Left forelimb (tissue), 1 donor: ENCODE measurements at regions not wholly inside any gene's neighbourhood (a gene's known extent, or its start where the extent isn't known, plus 50 kb on each side); places are given as distances from the start of the nearest gene placed in this dataset.

Experiments
- DNase-seq: peaks from one replicate; pipeline ENCODE4 v3.0.0-alpha.2; 2018; ENCODE audit warnings: low spot score

DNA sequence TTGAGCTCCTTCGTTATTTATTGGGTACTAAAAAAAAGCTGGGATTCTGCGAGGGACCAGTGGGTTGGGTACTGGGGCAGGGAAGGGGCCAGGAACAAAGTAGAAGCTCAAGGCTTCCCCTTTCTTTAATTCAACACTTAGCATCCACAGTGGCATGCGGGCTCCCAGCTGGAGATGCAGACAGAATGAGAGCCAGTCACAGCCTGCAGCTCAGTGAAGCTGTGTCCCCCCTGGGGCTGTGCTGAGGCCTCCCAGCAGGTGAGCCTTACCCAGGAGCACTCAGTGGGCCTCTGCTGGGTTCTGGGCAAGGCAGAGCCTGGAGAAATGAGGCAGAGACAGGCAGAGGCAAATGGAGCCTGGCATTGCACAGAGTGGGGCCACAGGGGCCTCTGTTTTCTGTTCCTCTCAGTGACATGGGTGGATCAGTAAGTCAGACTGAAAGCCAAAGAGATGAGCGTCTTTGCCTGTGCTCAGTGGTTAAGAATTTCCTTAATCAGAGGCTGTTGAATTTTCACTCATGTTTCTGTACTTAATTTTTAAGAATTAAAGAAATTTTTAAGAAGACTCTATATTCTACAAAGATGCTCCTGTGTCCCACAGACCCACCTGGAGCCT is 181.4 kb upstream of the RBPJ start:
- no peak for DNase-seq

GRCh38 chr4:26140150-26140898 is 180.5 kb upstream of the RBPJ start:
- no peak for DNase-seq

DNA sequence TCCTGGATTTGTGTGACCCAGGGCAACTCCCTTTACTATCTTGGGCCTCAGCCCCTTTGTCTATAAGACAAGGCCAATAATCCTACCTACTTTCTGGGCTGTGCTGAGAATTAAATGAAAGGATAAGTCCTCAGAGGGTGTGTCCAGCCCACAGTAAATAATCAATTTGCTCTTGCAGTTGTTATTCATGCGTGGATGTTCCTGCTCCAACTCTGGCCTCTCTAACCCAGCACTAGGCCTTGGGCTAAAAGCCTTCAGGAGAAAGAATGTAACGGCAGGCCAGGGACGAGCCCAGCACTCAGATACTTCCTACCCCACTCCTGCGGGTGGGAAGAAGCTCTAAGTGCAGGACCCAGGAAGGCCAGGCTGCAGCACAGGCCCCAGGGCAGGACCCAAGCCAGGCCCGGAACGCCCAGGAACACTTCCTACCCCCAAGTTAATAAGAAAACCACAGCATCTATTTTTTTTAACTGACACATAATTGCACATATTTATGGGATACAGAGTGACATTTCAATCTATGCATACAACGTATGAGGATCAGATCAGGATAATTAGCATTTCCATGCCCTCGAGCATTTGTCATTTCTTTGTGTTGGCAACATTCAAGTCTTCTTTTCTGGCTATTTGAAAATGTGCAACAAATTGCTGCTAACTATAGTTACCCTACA is 179.6 kb upstream of the RBPJ start:
- no peak for DNase-seq

DNA sequence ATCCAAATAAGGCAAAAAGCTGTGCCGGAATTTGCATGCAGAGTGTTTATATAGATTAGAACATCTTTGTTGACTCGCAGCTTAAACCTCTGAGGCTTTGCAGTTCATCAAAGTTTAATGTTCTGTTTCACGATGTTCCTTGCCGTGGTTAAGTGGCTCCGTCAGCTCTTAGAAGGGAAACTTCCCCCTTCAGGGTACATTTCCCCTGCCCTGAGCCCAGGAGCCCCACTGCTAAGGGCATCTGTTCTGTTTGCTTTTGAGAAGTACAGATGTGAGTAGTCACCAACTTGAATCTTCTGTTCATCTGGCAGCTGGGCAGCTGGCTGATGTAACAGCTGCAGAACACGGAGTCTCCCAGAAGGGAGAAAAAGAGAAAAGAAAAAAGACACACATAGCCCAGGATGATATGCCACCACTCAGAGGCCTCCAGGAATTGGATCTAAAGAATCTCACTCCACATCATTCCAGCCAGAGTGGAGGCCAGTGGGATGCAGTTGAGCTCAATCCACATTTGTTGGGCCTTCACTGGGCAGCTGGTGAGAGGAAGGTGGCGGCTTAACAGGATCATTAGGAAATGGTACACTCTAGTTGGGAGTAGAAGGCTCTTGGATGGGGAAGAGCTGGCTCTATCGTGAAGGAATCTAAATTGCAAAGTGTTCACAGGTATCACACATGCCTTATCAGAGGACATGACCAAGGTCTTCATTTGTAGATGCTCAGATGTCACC is 178.7 kb upstream of the RBPJ start:
- no peak for DNase-seq

- DNase-seq = no peak
Observed at GRCh38 chr4:26144526-26145155, 176.2 kb upstream of the RBPJ start.

- no peak for DNase-seq
Observed at GRCh38 chr4:26145212-26145611, 175.6 kb upstream of the RBPJ start.

DNA sequence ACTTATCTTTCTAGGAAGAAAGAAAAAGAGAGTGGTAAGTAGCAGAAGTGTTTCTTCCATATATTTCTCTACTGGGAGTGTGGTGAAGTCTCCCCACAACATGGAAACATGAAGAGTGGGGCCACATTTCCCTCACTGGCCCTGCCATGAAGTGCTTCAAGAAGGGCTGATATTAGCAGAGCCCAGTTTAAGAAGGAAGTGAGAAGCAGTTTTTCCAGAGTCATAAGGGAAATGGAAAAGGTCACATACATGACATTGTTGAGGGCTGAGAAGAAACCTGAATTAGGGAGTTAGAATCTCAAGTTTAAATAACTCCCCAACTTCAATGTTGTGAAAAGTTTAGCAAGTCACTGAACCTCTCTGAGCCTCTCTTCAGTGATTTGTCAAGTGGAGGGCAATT is 171.9 kb upstream of the RBPJ start:
- DNase-seq = no peak

DNA sequence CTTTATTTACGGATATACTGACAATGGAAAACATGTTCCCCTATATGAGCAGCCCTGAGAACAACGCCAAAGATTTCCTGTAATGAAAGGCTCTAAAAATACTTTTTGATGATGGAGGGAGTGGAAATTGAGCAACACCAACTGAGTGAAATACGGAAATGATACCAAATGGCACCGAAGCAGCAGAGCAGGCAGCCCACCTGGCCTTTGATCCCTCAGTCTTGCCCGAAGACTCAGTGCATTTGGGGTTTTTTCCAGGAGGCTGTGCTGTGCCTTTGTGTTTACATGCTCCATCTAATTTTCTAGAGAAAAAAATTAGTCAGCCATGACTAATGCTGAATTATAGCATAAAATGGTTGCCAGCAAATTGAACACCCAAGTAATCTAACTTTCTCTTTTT is 169.9 kb upstream of the RBPJ start:
- no peak for DNase-seq

- DNase-seq = peak; percentile 75
Observed at GRCh38 chr4:26151615-26152014, 169.2 kb upstream of the RBPJ start.

DNA sequence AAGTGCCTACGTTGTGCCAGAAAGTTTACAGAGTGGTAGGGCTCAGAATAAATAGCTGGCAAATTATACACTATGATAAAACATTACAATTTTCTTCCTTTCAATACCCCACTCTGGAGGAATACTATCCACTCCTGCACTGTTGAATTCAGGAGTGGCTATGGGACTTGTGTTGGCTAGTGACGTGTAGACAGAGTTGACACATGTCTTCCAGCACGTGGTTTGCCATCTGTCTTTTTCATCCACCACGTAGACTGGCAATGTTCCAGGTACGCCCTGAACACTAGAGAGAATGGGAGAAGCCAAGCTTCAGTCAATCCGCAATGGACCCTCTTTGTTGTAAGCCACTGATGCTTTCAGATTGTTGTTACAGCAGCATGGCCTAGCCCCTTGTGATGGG is 168.8 kb upstream of the RBPJ start:
- no peak for DNase-seq

DNA sequence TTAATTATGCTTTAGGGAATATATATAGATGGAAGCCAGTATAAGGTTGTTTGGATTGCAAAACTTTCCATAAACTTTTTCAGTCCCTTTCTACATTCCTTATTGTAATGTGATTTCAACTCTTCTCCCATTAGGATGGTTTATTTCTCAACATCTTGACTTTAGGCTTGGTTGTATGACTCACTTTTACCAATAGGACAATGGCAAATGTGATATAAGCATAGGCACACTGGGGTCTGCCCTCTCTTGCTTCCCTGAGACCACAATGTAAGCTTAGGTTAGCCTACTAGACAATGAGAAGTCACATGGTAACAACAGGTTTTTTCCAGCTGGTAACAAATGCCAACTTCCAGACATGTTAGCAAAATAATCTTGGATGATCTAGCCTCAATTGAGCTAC is 163.3 kb upstream of the RBPJ start:
- no peak for DNase-seq

DNA sequence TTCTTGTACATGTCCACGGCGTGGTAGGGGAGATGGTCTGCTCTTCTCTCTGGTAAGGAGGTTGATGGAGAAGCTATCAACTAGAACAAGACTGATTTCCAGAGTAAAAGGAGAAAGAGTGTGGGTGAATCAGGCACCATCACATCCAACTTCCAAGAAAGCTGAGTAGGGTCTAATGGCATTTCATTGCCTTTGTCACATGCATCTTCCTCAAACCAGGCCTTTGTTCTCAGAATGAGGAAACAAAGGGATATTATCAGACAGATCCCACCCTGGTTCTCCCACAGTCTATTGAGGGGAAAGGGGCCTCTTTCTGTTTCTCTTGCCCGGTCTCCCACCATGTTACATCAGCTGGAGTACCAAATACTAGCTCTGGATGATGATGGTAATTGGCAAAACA is 160.2 kb upstream of the RBPJ start:
- DNase-seq = no peak

DNA sequence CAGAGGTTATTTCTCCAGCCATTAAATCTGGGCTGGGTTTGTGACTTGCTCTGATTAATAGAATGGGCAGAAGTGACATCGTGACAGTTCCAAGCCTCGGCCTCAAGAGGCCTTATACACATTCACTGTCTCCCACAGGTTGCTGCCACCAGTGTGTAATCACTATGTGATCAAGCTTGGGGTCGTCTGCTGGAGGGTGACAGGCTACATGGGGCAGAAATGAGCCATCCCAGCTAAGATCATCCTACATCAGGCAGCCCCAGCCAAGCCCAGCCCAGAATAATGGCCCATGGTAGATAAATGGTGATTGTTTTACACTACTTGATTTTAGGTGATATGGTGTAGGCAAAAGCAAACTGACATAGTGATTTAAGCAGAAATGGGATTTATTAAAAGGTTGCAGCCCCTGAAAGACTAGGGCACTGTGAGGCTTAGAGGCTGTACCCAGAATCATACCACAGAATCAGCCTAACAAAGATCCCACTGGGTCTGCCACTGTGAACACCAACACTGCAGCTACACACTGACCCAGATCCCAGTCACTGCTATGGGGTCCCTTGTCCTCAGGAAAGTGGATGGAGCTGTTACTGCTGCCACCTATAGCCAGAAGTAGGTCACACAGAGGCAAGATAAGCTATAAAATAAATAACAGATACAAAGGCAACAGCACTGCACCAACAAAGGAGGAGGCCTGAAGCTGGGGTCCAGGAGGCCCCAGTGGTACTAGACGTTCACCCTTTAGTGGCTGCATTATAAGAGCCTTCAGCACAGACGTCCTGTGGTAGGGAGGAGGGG is 159.6 kb upstream of the RBPJ start:
- no peak for DNase-seq

GRCh38 chr4:26162101-26162500 is 158.7 kb upstream of the RBPJ start:
- no peak for DNase-seq

GRCh38 chr4:26163425-26164362 is 157.1 kb upstream of the RBPJ start:
- no peak for DNase-seq

DNA sequence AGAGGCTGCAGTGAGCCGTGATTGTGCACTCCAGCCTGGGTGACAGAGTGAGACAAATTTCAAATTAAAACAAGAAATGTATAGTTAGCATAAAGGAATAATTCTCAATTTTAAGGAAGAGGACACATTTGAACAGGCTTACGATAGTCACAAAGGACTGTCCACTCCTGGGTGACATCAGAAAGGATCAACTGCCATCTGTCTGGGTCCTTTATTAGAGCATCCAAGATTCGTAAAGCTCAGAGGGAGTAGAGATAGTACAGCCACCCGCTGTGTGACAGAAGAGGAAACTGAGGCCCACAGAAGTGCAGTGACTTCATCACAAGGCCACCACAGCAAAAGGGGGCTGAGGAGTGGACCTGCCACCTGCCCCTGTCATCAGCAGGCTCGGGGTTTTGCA is 149.3 kb upstream of the RBPJ start:
- DNase-seq = no peak

DNA sequence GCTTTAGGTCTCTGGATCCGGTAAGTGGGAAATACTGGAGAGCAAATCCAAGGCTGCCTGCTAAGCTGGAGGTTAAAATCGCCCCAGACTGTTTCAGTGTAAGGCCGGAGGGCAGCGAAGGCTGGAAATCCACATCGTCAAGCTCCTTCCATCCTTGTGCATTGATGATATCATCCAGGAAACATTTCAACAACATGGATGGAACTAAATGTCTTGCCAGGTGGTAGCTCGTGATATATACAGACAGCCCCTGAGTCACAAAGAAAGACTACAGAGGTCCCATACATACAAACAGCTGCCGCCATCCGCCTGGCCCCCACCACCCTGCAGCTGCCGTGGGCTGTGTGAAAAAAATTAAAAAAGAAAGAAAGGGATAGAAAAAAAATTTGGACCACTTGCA is 148.9 kb upstream of the RBPJ start:
- peak; percentile 76 for DNase-seq

GRCh38 chr4:26173619-26174018 is 147.2 kb upstream of the RBPJ start:
- no peak for DNase-seq

GRCh38 chr4:26174027-26174426 is 146.8 kb upstream of the RBPJ start:
- no peak for DNase-seq
